ENCODE measurements at regions not wholly inside any gene's neighbourhood (a gene's known extent, or its start where the extent isn't known, plus 50 kb on each side); places are given as distances from the start of the nearest gene placed in this dataset.

GRCh38 chr2:64283641-64284361, 139.6 kb upstream of the PELI1 start:
- no peak for TF ChIP-seq CTCF (IDR thresholded peaks at IDR 0.05; ENCODE audit: poor library complexity)
- TF ChIP-seq EZH2 (IDR thresholded peaks at IDR 0.05; ENCODE audit: borderline replicate concordance) = no peak
- TF ChIP-seq EZH2phosphoT487 (IDR thresholded peaks at IDR 0.05; ENCODE audit: low read depth, severe bottlenecking, unreplicated experiment) = no peak
